ENCODE measurements at regions not wholly inside any gene's neighbourhood (a gene's known extent, or its start where the extent isn't known, plus 50 kb on each side); places are given as distances from the start of the nearest gene placed in this dataset.

DNA sequence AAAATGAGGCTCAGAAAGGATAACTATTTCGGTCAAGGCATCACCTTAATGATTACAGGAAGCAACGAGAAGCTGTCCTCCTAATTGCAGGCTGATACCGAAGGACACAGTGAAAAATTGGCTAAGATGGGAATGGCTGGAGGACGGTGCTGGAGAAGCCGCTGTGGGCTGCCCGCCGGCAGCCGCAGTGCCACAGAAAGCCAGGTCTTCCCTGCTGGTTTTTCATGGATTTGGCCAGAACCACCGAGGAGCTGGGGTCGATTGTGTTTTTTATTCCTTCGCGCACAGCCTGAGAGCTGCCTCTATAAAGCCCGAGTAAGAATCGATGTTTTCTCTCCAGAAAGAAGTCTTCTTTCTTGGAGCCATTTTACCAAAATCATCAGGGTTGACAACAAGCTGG, 1484.2 kb downstream of the BRD1 start:
- TF ChIP-seq, protein P1, sequence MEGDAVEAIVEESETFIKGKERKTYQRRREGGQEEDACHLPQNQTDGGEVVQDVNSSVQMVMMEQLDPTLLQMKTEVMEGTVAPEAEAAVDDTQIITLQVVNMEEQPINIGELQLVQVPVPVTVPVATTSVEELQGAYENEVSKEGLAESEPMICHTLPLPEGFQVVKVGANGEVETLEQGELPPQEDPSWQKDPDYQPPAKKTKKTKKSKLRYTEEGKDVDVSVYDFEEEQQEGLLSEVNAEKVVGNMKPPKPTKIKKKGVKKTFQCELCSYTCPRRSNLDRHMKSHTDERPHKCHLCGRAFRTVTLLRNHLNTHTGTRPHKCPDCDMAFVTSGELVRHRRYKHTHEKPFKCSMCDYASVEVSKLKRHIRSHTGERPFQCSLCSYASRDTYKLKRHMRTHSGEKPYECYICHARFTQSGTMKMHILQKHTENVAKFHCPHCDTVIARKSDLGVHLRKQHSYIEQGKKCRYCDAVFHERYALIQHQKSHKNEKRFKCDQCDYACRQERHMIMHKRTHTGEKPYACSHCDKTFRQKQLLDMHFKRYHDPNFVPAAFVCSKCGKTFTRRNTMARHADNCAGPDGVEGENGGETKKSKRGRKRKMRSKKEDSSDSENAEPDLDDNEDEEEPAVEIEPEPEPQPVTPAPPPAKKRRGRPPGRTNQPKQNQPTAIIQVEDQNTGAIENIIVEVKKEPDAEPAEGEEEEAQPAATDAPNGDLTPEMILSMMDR (IDR thresholded peaks at IDR 0.05), result no peak
- no peak for TF ChIP-seq EZH2 (IDR thresholded peaks at IDR 0.05; ENCODE audit: borderline replicate concordance, insufficient read depth, low read depth, low read length, poor library complexity, severe bottlenecking)
